T-helper 2 cell (primary cell): ENCODE measurements at regions not wholly inside any gene's neighbourhood (a gene's known extent, or its start where the extent isn't known, plus 50 kb on each side); places are given as distances from the start of the nearest gene placed in this dataset.
"Not testable (repeated sequence)": the region's sequence is repeated elsewhere in the genome, so short reads cannot be mapped to it uniquely, and the experiment has no call there.

Experiments
- DNase-seq, 5 experiments: peaks; one replicate each; pipeline versions ENCODE4 v3.0.0 to v3.0.0-alpha.2; 2012 to 2022

DNA sequence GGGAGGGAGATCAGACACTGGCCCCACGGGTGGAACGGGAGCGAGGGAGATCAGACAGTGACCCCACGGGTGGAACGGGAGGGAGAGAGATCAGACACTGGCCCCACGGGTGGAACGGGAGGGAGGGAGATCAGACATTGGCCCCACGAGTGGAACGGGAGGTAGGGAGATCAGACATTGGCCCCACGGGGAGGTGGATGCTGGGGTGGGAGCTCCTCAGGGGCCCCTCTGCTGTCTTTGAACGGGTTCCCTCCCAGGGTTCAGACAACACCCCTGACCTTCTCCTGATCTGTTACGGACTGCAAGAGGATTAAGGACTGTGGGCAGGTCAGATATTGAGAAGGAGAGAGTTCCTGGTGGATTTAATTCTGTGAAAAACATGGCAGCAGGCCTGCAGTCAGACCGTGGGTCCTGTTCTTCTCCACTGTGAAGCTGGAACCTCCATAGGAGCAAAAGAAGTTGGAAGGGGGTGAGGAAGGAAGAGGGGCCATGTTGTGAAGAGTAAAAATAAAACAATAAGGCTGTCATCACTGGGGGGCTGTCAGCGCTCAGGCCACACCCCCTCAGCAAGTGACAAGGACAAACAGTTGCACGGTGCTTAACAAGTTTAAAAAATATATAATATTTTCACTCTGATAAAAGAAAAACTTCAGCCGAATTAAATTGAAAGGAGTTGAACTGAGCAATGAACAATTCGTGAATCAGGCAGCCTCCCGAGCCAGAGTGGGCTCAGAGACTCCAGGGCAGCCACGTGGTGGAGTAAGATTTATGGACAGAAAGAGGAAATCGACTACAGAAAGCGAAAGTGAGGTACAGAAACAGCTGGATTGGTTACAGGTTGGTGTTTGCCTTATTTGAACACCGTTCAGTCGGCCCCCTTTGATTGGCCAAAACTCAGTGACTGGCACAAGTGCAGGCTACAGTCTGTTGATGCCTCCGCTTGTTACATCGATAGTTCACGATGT lies 348.7 kb upstream of the TNRC6C start:
- peak in 4 of 5 experiments; percentile 22 to 93 (median 40) for DNase-seq

DNA sequence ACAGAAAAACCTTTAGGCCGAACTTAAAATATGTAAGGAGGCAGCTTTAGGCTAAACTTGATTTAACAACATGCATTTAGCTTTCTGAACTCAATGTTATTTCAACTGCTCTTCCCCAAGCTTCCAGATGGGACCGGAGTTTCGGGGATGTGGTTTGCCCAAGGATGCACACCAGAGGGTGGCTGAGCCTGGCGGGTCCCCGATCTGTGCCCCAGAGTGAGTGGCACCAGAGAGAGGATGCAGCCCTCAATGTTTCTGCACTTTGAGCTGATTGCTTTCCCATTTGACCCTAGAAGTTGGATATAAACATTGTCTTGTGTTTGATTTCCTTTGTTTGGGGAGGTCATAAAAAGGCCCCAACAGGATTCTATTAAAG lies 348.0 kb upstream of the TNRC6C start:
- peak in 1 of 5 experiments; percentile 3 for DNase-seq

DNA sequence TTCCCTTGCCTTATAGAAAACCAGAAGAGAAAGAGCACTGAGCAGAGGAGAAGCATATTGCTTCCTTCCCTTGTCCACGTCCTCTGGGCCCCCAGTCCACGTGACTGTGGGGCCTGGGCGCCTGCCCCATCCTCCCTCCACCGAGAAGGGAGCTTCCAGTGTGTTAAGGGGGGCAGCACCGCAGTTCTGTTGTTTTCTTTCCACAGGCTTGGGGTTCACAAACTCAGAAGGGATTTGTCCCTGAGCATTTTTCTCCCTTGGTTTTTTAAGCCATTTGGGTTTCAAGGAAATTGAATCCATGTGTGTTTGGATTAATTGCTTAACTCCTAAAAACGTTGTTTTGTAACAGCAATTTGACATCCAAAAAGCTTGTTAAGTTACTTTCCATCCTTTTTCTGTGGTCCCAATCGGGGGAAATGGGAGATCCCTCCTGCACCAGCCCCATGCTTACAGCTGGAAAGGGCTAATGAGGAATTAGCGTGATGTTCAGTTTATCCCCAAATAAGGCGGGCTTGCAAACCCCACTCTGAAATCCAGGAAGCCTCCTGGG lies 347.5 kb upstream of the TNRC6C start:
- no peak for DNase-seq

- DNase-seq, result no peak
Observed at GRCh38 chr17:77611791-77612502, 346.6 kb upstream of the TNRC6C start.

GRCh38 chr17:77613218-77613617 lies 345.3 kb upstream of the TNRC6C start:
- DNase-seq, result no peak

DNA sequence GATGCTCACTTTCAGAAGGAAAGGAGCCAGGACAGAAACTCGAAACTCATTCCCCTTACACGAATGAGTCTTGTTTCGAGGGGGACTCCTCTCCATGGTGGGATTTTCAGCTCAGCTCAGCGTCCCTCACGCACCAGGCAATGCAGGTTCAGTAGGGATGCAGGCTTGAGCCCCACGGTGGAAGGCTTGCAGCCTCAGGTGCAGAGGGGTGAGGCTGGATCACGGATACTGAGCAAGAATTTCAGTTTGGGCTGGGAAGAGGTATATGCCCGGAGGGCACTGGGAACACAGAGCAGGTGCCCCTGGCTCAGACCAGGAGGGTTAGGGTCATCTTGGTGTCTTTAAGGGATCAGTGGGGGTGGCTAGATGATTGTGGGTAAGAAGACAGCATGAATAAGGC lies 344.9 kb upstream of the TNRC6C start:
- DNase-seq, result no peak

DNA sequence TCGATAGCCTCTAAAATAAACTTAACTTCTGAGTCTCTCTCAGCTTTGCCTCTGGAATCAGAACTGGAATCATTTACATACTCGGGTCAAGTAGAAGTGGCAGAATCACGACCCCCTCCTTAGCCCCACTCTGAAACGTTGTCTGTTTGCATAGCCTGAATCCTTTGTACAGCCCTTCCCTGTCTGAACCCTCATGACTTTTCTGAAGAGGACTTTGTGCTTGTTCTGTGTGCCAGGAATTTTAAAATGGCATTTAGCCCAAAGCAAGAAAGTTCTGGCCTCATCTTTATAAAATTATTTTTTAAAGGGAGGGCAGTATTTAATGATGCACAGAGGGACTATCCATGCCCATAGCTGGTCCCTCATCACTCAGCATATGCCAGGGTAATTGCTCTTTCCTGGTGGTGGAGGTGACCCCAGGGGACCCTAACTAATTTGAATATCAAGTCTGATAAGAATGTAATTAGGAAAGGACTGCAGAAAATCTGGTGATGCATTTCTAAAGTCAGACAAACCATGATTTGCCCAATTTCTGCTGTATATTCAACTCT lies 342.7 kb upstream of the TNRC6C start:
- no peak for DNase-seq

DNA sequence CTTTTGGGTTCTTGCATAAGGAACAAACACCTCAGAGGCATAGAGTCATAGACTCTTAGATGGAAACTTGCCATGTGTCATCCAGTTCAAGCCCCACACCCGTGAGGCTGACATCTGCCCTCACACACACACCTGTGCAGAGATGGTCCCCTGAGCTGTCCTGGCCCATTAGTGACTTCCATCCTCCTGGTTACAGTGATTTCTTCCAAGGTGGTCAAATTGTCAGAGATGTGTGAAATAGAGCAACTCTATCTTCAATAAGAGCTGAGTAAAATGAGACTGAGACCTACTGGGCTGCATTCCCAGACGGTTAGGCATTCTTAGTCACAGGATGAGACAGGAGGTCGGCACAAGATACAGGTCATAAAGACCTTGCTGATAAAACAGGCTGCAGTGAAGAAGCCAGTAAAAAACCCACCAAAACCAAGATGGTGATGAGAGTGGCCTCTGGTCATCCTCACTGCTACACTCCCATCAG lies 342.2 kb upstream of the TNRC6C start:
- DNase-seq, result no peak

DNA sequence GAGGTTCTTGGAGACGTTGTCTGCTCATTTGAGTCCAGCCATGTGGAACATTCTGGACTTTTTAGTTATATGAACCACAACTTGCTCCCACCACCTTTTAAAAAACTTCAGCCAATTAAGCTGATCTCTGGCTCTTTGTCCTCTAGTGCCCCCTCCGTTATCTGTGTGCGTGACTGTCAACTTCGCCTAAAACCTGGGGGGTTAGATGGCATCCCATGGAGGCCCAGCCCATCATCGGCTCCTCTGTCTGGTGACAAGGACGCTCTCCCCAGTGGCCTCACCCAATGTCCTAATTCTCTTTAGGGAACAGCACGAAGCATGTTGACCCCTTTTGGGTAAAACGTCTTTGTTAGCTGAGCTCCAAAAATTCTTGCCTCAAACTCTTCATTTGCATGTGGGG lies 341.0 kb upstream of the TNRC6C start:
- no peak for DNase-seq

GRCh38 chr17:77618173-77618572 lies 340.3 kb upstream of the TNRC6C start:
- no peak for DNase-seq

DNA sequence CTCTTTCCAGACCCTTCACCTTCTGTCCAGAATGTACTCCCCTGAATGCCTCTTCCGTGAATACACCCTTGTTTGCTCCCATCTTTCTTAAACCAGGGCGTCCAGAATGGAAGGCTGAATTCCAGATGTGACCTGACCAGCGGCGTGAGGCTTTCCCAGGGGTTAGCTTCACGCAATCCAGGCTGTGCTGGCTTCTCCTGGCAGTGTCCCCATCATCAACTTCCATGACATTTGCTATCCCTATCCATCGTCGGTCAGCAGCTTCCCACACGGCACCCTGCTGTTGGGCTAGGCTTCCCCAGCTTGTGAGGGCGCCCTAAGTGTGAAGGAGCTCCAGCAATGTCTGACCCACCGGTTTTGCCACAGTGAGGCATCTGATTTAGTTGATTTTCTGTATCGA lies 339.8 kb upstream of the TNRC6C start:
- no peak for DNase-seq

GRCh38 chr17:77619326-77619725 lies 339.2 kb upstream of the TNRC6C start:
- no peak for DNase-seq

GRCh38 chr17:77619851-77620250 lies 338.7 kb upstream of the TNRC6C start:
- DNase-seq, result no peak

DNA sequence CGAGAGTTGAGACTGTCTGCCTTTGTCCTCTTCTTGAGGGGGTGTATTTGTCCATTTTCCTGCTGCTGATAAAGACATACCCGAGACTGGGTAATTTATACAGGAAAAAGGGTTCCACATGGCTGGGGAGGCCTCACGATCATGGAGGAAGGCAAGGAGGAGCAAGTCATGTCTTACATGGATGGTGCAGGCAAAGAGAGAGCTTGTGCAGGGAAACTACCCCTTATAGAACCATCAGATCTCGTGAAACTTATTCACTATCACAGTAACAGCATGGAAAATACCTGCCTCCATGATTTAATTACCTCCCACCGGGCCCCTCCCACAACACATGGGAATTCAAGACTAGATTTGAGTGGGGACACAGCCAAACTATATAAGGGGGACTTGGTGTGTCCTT lies 338.2 kb upstream of the TNRC6C start:
- DNase-seq, result no peak

DNA sequence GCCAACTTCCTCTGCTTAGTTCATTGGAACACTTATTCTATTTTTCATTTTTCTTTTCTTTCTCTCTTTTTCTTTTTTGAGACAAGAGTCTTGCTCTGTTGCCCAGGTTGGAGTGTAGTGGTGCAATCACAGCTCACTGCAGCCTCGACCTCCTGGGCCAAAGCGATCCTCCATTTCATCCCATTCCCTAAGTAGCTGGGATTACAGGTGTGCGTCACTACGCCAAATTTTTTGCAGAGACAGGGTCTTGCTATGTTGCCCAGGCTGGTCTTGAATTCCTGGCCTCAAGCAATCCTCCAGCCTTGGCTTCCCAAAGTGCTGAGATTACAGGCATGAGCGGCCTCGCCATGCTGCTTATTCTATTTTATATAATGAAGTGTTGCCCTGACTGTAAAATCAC lies 336.4 kb upstream of the TNRC6C start:
- DNase-seq, result not testable (repeated sequence)

DNA sequence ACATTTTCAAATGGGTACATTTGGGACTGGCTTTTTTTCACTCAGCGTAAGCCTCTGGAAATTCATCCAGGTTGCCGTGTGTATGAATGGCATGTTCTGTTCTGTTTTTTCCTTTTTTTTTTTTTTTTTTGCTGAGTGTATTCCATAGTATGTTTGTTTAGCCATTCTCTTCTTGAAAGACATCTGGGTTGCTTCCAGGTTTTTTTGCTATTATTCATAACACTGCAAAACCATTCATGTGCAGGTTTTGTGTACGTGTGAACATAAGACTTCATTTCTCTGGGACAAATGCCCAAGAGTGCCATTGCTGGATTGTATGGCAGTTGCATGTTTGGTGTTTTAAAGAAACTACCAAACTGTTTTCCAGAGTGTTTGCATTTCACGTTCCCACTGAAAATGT lies 335.9 kb upstream of the TNRC6C start:
- no peak for DNase-seq

GRCh38 chr17:77623321-77623720 lies 335.2 kb upstream of the TNRC6C start:
- DNase-seq, result not testable (repeated sequence)

GRCh38 chr17:77628035-77628434 lies 330.5 kb upstream of the TNRC6C start:
- no peak for DNase-seq

DNA sequence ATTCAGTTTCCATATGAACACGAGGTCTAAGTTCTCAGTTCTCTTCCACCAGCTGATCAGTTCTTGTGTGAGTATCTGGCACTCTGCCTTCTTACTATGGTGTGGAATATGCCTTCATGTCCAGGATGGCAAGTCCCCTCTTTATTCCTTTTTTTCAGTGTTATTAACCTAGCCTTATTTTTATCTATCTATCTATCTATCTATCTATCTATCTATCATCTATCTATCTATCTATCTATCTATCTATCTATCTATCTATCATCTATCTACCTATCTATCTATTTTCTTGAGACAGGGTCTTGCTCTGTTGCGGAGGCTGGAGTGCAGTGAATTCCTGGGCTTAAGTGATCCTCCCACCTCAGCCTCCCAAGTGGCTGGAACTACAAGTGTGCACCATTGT lies 329.2 kb upstream of the TNRC6C start:
- DNase-seq, result not testable (repeated sequence)

DNA sequence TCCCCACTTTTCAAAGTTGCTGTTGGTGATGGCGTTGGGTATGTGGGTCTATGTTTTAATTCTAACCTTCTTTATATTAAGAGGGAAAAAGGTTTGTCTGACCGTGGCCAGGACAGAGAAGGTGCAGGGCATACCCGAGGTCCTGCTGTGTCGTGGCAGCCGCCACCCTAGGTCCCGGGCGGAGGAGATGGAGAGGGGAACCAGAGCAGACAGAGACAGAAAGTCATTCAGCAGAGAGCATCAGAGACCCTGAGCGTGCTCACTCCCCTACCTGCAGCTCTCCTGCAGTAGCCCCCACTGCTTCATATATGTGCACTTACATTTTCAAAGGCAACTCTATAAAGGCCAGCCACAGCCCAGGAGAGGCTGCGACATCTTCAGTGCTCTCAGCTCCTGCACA lies 327.2 kb upstream of the TNRC6C start:
- no peak for DNase-seq

DNA sequence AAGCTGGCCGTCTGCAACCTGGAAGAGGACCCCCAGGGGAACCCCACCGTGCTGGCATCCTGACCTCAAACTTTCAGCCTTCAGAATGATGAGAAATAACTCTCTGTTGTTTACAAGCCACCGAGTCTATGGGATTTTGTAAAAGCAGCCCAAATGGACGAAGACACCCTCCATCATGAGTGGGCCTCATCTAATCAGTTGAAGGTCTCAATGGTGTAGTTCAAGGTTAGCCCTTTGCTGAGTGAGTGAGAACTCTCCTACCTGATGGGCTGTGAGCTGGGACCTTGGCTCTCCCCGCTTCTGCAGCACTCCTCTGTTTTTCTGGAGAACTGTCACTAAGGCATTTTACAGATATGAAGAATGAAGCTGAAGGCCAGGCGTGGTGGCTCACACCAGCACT lies 325.9 kb upstream of the TNRC6C start:
- no peak for DNase-seq

GRCh38 chr17:77634710-77635109 lies 323.8 kb upstream of the TNRC6C start:
- peak in 1 of 5 experiments; percentile 44 for DNase-seq

- DNase-seq, result no peak
Observed at GRCh38 chr17:77635176-77635575, 323.3 kb upstream of the TNRC6C start.
